NOMO-1 treated with dmso at 0.1 percent for 144 hours (cell line): ENCODE measurements at regions not wholly inside any gene's neighbourhood (a gene's known extent, or its start where the extent isn't known, plus 50 kb on each side); places are given as distances from the start of the nearest gene placed in this dataset.

Experiments
- DNase-seq: peaks from one replicate; lab custom pipeline; 2025; ENCODE audit not compliant: unreplicated experiment; lab: John Stamatoyannopoulos, UW

- DNase-seq = no peak
Observed at GRCh38 chr12:85669911-85670310, 166.3 kb downstream of the RASSF9 start.

GRCh38 chr12:85672436-85672835 is 163.8 kb downstream of the RASSF9 start:
- DNase-seq = no peak

GRCh38 chr12:85673921-85674420 is 162.2 kb downstream of the RASSF9 start:
- no peak for DNase-seq

GRCh38 chr12:85676816-85677749 is 159.1 kb downstream of the RASSF9 start:
- no peak for DNase-seq

GRCh38 chr12:85679296-85679695 is 156.9 kb downstream of the RASSF9 start:
- no peak for DNase-seq

GRCh38 chr12:85680881-85681280 is 155.3 kb downstream of the RASSF9 start:
- DNase-seq = no peak

GRCh38 chr12:85681333-85681732 is 154.9 kb downstream of the RASSF9 start:
- DNase-seq = no peak

GRCh38 chr12:85683051-85683450 is 153.2 kb downstream of the RASSF9 start:
- no peak for DNase-seq

- DNase-seq = no peak
Observed at GRCh38 chr12:85688837-85689236, 147.4 kb downstream of the RASSF9 start.

- DNase-seq = no peak
Observed at GRCh38 chr12:85690146-85690545, 146.1 kb downstream of the RASSF9 start.

- no peak for DNase-seq
Observed at GRCh38 chr12:85693093-85693665, 143.0 kb downstream of the RASSF9 start.

GRCh38 chr12:85695097-85695715 is 141.0 kb downstream of the RASSF9 start:
- no peak for DNase-seq

- DNase-seq = no peak
Observed at GRCh38 chr12:85697003-85697402, 139.2 kb downstream of the RASSF9 start.

- DNase-seq = no peak
Observed at GRCh38 chr12:85698937-85699336, 137.3 kb downstream of the RASSF9 start.

GRCh38 chr12:85708775-85709174 is 127.4 kb downstream of the RASSF9 start:
- no peak for DNase-seq

GRCh38 chr12:85711735-85712390 is 124.3 kb downstream of the RASSF9 start:
- DNase-seq = no peak

- DNase-seq = no peak
Observed at GRCh38 chr12:85713373-85713772, 122.8 kb downstream of the RASSF9 start.

- DNase-seq = no peak
Observed at GRCh38 chr12:85714425-85714824, 121.8 kb downstream of the RASSF9 start.

GRCh38 chr12:85720308-85721033 is 115.7 kb downstream of the RASSF9 start:
- DNase-seq = no peak

- DNase-seq = no peak
Observed at GRCh38 chr12:85725991-85726390, 110.2 kb downstream of the RASSF9 start.
